Left lung (tissue), 4 donors: ENCODE measurements at regions not wholly inside any gene's neighbourhood (a gene's known extent, or its start where the extent isn't known, plus 50 kb on each side); places are given as distances from the start of the nearest gene placed in this dataset.
"Not testable (repeated sequence)": the region's sequence is repeated elsewhere in the genome, so short reads cannot be mapped to it uniquely, and the experiment has no call there.

ENCODE experiments used
- ATAC-seq: fragments of 200-7000 bp; cut with Tn5 transposase; one replicate; pipeline ENCODE4 v1.9.1; 2020; ENCODE audit warnings: moderate library complexity
- DNase-seq, 4 donors: peaks; one replicate each; pipeline ENCODE4 v3.0.0-alpha.2; 2013 to 2020
- H3K27ac ChIP-seq, 2 donors: fragments of 200-600 bp; sonication (generic) in 1 of 2; one replicate each; pipeline versions ENCODE4 v1.5.0 to v1.8.0; 2020 to 2021
- H3K27me3 ChIP-seq, 2 donors: fragments of 200-600 bp; sonication (generic) in 1 of 2; one replicate each; pipeline versions ENCODE4 v1.5.0 to v1.8.0; 2020 to 2021
- H3K36me3 ChIP-seq, 2 donors: fragments of 200-600 bp; sonication (generic) in 1 of 2; one replicate each; pipeline versions ENCODE4 v1.5.0 to v1.8.0; 2020 to 2021
- H3K4me1 ChIP-seq, 2 donors: fragments of 200-600 bp; one replicate each; pipeline ENCODE4 v1.8.0; 2021
- H3K4me3 ChIP-seq, 2 donors: fragments of 200-600 bp; sonication (generic) in 1 of 2; one replicate each; pipeline versions ENCODE4 v1.5.0 to v1.8.0; 2020 to 2021; ENCODE audit warnings: mild to moderate bottlenecking in 1 of 2
- H3K9me3 ChIP-seq, 2 donors: fragments of 200-600 bp; sonication (generic) in 1 of 2; one replicate each; pipeline versions ENCODE4 v1.5.0 to v1.8.0; 2020 to 2021
- intact Hi-C, 2 donors: fragments of 100-400 bp; cut with DNase I; formaldehyde crosslinking; loops; one replicate each; pipeline versions ENCODE4 v1.11.2 to v1.14.2; 2022
- TF ChIP-seq, protein P1 (sequence below), 2 donors: fragments of 200-600 bp; sonication (generic) in 1 of 2; IDR thresholded peaks; one replicate each; pipeline versions ENCODE4 v1.5.0 to v1.8.0; 2021; ENCODE audit warnings: antibody characterized with exemption in 2 of 2
- donor health status: DM: no; HTN: yes; CAD: no.
- donor health status: DM: no; HTN: no; CAD: no.

DNA sequence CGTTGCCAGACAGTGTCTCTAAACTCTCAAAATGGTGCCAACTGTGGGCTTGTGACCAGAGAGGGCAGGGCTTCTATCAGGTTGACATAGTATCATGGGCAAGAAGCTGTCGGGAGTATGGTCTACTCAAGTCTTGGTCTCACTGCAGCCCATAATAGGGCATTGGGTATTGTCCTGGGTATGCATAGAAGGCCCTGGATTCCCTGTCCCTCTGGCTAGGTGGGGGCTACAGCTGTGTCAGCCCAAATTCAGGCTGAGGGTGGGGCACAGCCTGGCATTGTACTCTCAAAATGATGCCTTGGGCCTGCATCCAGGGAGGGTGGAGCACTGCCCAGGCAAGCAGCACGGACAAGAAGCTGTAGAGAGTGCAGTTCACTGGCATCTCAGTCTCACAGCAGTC is 408.8 kb upstream of the MAN1A1 start:
- no peaks in the 10 kb centered on the region for H3K4me1 ChIP-seq
- intact Hi-C loops: no loop called here
- ATAC-seq (no peak), DNase-seq (no peak)
- H3K4me3 ChIP-seq: no peak overlapping the region
- TF ChIP-seq, protein P1, sequence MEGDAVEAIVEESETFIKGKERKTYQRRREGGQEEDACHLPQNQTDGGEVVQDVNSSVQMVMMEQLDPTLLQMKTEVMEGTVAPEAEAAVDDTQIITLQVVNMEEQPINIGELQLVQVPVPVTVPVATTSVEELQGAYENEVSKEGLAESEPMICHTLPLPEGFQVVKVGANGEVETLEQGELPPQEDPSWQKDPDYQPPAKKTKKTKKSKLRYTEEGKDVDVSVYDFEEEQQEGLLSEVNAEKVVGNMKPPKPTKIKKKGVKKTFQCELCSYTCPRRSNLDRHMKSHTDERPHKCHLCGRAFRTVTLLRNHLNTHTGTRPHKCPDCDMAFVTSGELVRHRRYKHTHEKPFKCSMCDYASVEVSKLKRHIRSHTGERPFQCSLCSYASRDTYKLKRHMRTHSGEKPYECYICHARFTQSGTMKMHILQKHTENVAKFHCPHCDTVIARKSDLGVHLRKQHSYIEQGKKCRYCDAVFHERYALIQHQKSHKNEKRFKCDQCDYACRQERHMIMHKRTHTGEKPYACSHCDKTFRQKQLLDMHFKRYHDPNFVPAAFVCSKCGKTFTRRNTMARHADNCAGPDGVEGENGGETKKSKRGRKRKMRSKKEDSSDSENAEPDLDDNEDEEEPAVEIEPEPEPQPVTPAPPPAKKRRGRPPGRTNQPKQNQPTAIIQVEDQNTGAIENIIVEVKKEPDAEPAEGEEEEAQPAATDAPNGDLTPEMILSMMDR (IDR thresholded peaks at IDR 0.05): no peak
- H3K27ac ChIP-seq: no peak overlapping the region
- no peaks in the 10 kb centered on the region for H3K27me3 ChIP-seq
- H3K36me3 ChIP-seq: no peaks in the 10 kb centered on the region
- no peaks in the 10 kb centered on the region for H3K9me3 ChIP-seq

DNA sequence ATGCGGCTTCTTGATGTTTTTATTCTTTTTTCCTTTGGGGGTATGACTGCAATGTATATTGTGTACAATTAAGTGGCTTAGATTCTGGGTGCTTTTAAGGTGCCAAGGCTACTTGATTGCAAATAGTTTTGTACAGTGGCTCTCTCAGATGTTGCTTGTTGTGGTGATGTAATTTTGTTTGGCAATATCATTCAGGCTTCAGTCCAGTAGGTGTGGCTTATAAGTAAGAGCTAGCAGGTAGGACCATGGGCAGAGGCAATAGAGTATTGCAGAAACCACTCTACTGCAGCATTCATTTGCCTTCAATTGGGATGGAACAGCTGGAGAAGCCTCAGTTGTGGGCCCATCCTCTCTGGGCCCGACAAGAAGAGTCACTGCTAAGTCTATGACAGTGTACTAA is 407.9 kb upstream of the MAN1A1 start:
- TF ChIP-seq, protein P1 (IDR thresholded peaks at IDR 0.05): no peak
- no peak for ATAC-seq
- intact Hi-C loops: no loop called here
- Histone ChIP-seq H3K36me3 (no peaks in the 10 kb centered on the region), H3K27me3 (no peaks in the 10 kb centered on the region), H3K9me3 (no peaks in the 10 kb centered on the region), H3K27ac (no peak overlapping the region), H3K4me3 (no peak overlapping the region), H3K4me1 (no peaks in the 10 kb centered on the region)
- no peak for DNase-seq

DNA sequence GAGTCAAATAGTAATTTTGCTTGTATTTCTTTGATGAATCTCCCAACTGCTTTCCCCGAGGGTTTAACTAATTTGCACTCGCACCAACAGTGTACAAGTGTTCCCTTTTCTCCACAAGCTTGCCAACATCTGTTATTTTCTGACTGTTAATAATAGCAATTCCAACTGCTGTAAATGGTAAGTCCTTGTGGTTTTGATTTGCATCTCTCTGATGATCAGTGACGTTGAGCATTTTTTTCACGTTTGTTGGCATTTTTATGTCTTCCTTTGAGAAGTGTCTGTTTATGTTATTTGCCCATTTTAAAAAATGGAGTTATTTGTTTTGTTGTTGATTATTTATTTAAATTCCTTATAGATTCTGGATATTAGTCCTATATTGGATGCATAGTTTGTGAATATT is 399.8 kb upstream of the MAN1A1 start:
- no peak for ATAC-seq
- intact Hi-C loops: no loop called here
- no peak for DNase-seq
- H3K27ac ChIP-seq: no peak overlapping the region
- H3K4me3 ChIP-seq: no peak overlapping the region
- no peaks in the 10 kb centered on the region for H3K36me3 ChIP-seq
- no peaks in the 10 kb centered on the region for H3K4me1 ChIP-seq
- H3K27me3 ChIP-seq: no peaks in the 10 kb centered on the region
- H3K9me3 ChIP-seq: peaks cover 0 to 5% of the 10 kb centered on the region in 2 donors
- TF ChIP-seq, protein P1 (IDR thresholded peaks at IDR 0.05): no peak

DNA sequence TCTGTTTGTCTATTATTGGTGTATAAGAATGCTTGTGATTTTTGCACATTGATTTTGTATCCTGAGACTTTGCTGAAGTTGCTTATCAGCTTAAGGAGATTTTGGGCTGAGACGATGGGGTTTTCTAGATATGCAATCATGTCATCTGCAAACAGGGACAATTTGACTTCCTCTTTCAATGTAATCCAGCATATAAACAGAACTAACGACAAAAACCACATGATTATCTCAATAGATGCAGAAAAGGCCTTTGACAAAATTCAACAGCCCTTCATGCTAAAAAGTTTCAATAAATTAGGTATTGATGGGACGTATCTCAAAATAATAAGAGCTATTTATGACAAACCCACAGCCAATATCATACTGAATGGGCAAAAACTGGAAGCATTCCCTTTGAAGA is 399.0 kb upstream of the MAN1A1 start:
- H3K27me3 ChIP-seq, H3K27ac ChIP-seq, intact Hi-C loops, H3K4me3 ChIP-seq, H3K9me3 ChIP-seq, DNase-seq, ATAC-seq, H3K36me3 ChIP-seq, H3K4me1 ChIP-seq: not testable (repeated sequence)

DNA sequence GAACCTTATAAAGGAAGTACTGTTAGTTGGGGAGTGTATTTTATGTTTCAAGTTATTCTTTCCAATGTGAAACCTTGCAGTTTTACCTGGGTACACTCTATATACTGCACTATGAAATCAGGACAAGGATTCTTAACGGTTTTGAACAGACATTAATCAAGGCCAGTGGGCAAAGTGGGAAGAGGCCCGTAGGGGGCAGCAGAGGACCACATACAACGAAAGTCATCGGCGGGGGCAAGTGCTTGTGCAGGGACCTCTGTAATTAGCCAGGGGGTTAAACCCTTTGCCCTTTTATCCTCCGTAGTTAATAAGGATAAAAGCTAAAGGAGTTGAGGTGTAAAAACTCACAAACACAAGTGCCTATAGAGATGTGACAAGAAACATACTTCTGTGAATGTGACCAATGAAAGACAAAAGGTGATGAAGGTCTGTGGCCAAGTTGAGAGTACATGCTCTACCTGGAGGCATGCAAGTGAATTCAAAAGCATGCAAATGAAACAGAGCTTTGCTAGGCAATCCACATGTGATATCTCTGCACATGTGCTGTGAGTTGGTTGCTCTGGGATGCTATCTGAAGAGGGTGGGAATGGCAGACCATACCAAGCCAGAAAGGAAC is 392.7 kb upstream of the MAN1A1 start:
- TF ChIP-seq, protein P1 (IDR thresholded peaks at IDR 0.05): peak; percentile 56 to 64
- ATAC-seq: peak; percentile 77
- Histone ChIP-seq H3K9me3 (no peaks in the 10 kb centered on the region), H3K27ac (no peak overlapping the region), H3K4me1 (no peaks in the 10 kb centered on the region), H3K4me3 (no peak overlapping the region), H3K27me3 (no peaks in the 10 kb centered on the region), H3K36me3 (no peaks in the 10 kb centered on the region)
- peak in 3 of 4 donors; percentile 41 to 53 (median 41) for DNase-seq
- intact Hi-C loops: no loop called here

DNA sequence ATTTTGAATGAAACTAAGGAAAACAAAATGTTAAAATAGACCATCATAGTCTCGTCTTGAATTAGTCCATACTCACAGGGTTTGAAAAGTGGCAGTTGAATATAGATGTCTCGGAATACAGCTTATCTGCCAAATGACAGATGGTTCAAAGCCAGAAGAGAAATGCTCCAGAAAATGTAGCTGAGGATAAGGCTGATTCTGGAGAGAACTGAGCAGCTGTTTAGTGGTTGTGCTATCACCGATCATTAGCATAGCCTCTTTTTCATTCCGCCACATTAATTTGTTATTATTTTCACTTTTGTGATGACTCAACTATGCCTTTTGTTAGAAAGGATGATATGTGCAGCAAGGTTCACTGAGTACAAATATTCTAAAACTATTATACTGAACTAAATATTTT is 390.2 kb upstream of the MAN1A1 start:
- Histone ChIP-seq H3K36me3 (no peaks in the 10 kb centered on the region), H3K27ac (no peak overlapping the region), H3K4me3 (no peak overlapping the region), H3K4me1 (no peaks in the 10 kb centered on the region), H3K27me3 (no peaks in the 10 kb centered on the region), H3K9me3 (no peaks in the 10 kb centered on the region)
- intact Hi-C loops: no loop called here
- TF ChIP-seq, protein P1 (IDR thresholded peaks at IDR 0.05): no peak
- DNase-seq (no peak), ATAC-seq (no peak)
